ENCODE measurements at regions not wholly inside any gene's neighbourhood (a gene's known extent, or its start where the extent isn't known, plus 50 kb on each side); places are given as distances from the start of the nearest gene placed in this dataset.

GRCh38 chr5:158292981-158293380 lies 434.0 kb upstream of the CLINT1 start:
- H3K4me1 Mint-ChIP-seq (ENCODE audit: low read depth), result peaks cover 7% of the 10 kb centered on the region
- peaks cover 14% of the 10 kb centered on the region for H3K9me3 Mint-ChIP-seq (ENCODE audit: low read depth)
- H3K27ac Mint-ChIP-seq, result no peak overlapping the region
- H3K4me3 Mint-ChIP-seq (ENCODE audit: low read depth), result no peak overlapping the region
- peaks cover 9% of the 10 kb centered on the region for H3K27me3 Mint-ChIP-seq
- H3K36me3 Mint-ChIP-seq (ENCODE audit: insufficient read depth), result no peaks in the 10 kb centered on the region
- DNase-seq (ENCODE audit: low spot score, unreplicated experiment), result no peak
- TF ChIP-seq CTCF (IDR thresholded peaks at IDR 0.05; ENCODE audit: unreplicated experiment), result no peak

- Mint-ChIP-seq H3K4me3 (ENCODE audit: low read depth) (no peak overlapping the region), H3K27me3 (peaks cover 9% of the 10 kb centered on the region), H3K27ac (no peak overlapping the region), H3K36me3 (ENCODE audit: insufficient read depth) (no peaks in the 10 kb centered on the region), H3K4me1 (ENCODE audit: low read depth) (peaks cover 12% of the 10 kb centered on the region), H3K9me3 (ENCODE audit: low read depth) (peaks cover 5% of the 10 kb centered on the region)
- TF ChIP-seq CTCF (IDR thresholded peaks at IDR 0.05; ENCODE audit: unreplicated experiment), result no peak
- no peak for DNase-seq (ENCODE audit: low spot score, unreplicated experiment)
Measured at GRCh38 chr5:158289967-158290366, 431.0 kb upstream of the CLINT1 start.

GRCh38 chr5:158288272-158288657 lies 429.3 kb upstream of the CLINT1 start:
- Mint-ChIP-seq H3K27me3 (peaks cover 9% of the 10 kb centered on the region), H3K4me1 (ENCODE audit: low read depth) (peaks cover 12% of the 10 kb centered on the region), H3K27ac (peak overlapping the region; percentile 76), H3K36me3 (ENCODE audit: insufficient read depth) (no peaks in the 10 kb centered on the region), H3K4me3 (ENCODE audit: low read depth) (no peak overlapping the region), H3K9me3 (ENCODE audit: low read depth) (peaks cover 2% of the 10 kb centered on the region)
- DNase-seq (ENCODE audit: low spot score, unreplicated experiment), result no peak
- TF ChIP-seq CTCF (IDR thresholded peaks at IDR 0.05; ENCODE audit: unreplicated experiment), result no peak

- Mint-ChIP-seq H3K27me3 (peaks cover 10% of the 10 kb centered on the region), H3K4me1 (ENCODE audit: low read depth) (peaks cover 12% of the 10 kb centered on the region), H3K4me3 (ENCODE audit: low read depth) (no peak overlapping the region), H3K9me3 (ENCODE audit: low read depth) (no peaks in the 10 kb centered on the region), H3K36me3 (ENCODE audit: insufficient read depth) (no peaks in the 10 kb centered on the region), H3K27ac (peak overlapping the region; percentile 76)
- no peak for DNase-seq (ENCODE audit: low spot score, unreplicated experiment)
- TF ChIP-seq CTCF (IDR thresholded peaks at IDR 0.05; ENCODE audit: unreplicated experiment), result no peak
Measured at GRCh38 chr5:158287643-158288271, 428.8 kb upstream of the CLINT1 start.

GRCh38 chr5:158286827-158287226 lies 427.9 kb upstream of the CLINT1 start:
- Mint-ChIP-seq H3K27me3 (peaks cover 13% of the 10 kb centered on the region), H3K9me3 (ENCODE audit: low read depth) (no peaks in the 10 kb centered on the region), H3K4me1 (ENCODE audit: low read depth) (peaks cover 12% of the 10 kb centered on the region), H3K27ac (no peak overlapping the region), H3K36me3 (ENCODE audit: insufficient read depth) (no peaks in the 10 kb centered on the region), H3K4me3 (ENCODE audit: low read depth) (no peak overlapping the region)
- no peak for DNase-seq (ENCODE audit: low spot score, unreplicated experiment)
- no peak for TF ChIP-seq CTCF (IDR thresholded peaks at IDR 0.05; ENCODE audit: unreplicated experiment)
